SK-N-MC (cell line): ENCODE measurements at regions not wholly inside any gene's neighbourhood (a gene's known extent, or its start where the extent isn't known, plus 50 kb on each side); places are given as distances from the start of the nearest gene placed in this dataset.

Experiments
- DNase-seq: peaks from one replicate; pipeline ENCODE4 v3.0.0-alpha.2; 2011; ENCODE audit warnings: low read depth, low spot score
- H3K27ac ChIP-seq: fragments of 200-600 bp; sonication (generic); 2 replicates; pipeline ENCODE4 v1.5.1; 2016; ENCODE audit warnings: mixed run types
- H3K36me3 ChIP-seq: fragments of 200-600 bp; sonication (generic); 2 replicates; pipeline ENCODE4 v1.6.1; 2017; ENCODE audit warnings: antibody characterized with exemption, low read length, mixed read lengths; ENCODE audit not compliant: insufficient read depth
- H3K4me3 ChIP-seq: fragments of 200-600 bp; sonication (generic); 2 replicates; pipeline ENCODE4 v1.5.1; 2016
- H3K9ac ChIP-seq: fragments of 200-600 bp; sonication (generic); 2 replicates; pipeline ENCODE4 v1.8.0; 2017; ENCODE audit warnings: mixed run types, mixed read lengths; ENCODE audit not compliant: insufficient read length
- H3K9me3 ChIP-seq: fragments of 200-600 bp; sonication (generic); 2 replicates; pipeline ENCODE4 v1.6.1; 2017; ENCODE audit warnings: low read depth, mild to moderate bottlenecking, antibody characterized with exemption, low read length, moderate library complexity, mixed read lengths
- EZH2 ChIP-seq: fragments of 200-600 bp; sonication (generic); IDR thresholded peaks from one replicate; pipeline ENCODE4 v1.6.1; 2017; ENCODE audit warnings: antibody characterized with exemption
- FOXP2 ChIP-seq: optimal IDR thresholded peaks from 2 replicates; pipeline ENCODE3; 2011; ENCODE audit warnings: mild to moderate bottlenecking, moderate library complexity; ENCODE audit not compliant: insufficient read depth; ENCODE audit errors: extremely low read length, control extremely low read depth
- POLR2AphosphoS5 ChIP-seq: IDR thresholded peaks from 2 replicates; pipeline ENCODE4 v1.6.1; 2012; ENCODE audit warnings: mild to moderate bottlenecking, low read depth, low read length, borderline replicate concordance

DNA sequence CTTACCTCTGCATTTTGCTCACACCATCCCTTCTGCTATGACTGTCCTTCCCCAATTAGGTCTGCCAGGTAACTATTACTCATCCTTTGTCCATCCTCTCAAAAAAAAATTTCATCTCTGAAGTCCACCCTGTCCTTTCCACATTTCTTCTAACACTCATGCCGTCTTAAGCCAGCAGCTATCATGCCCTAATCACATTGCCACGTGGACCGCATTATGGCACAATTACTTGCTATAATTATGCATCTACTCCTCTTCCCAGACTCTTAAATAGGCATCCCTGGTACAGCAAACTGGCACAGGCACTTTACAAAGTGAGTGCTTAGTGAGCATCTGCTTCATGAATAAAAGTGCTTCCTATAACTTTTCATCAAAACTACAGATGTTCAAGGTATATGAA lies 295.4 kb upstream of the ESRRG start:
- H3K9ac ChIP-seq, result no peak overlapping the region
- TF ChIP-seq FOXP2, result no peak
- no peak for TF ChIP-seq POLR2AphosphoS5
- TF ChIP-seq EZH2, result no peak
- no peak for DNase-seq
- no peak overlapping the region for H3K4me3 ChIP-seq
- H3K9me3 ChIP-seq, result no peaks in the 10 kb centered on the region
- H3K27ac ChIP-seq, result no peak overlapping the region
- H3K36me3 ChIP-seq, result no peaks in the 10 kb centered on the region

DNA sequence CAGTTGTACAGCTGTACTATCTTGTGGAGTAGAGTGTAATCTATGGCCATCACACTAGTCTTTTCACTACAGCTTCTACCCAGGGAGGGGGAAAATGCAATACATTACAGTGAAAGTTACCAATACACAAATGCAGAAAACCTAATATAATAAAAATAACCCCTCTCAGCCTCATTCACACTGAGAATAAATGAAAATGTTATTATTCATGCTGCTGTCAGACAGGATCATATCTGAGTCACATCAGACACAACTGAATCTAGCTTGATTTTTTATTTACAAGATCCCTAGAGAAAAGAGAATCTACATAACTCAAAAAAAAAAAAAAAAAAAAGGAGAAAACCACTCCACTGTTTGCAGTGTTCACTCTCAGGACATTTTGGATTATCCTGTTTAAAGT lies 293.9 kb upstream of the ESRRG start:
- no peak overlapping the region for H3K27ac ChIP-seq
- no peak overlapping the region for H3K4me3 ChIP-seq

DNA sequence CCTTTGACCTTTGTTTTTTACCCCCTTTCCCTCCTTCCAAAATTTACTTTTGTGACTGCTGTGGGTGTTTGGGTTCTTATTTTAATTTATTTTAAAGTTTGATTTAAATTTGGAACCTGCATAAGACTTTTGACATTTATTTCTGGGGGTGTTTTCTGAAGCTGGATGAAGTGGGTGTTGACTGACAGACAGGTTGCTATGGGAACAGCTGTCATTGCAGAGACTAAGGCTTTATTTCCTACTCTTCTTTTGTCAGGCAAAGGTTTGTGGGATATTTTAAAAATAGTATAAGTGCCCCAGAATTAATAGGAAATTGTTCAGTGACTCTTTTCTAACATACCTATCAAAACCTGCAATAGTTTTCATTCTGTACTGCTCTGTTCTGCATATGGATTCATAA lies 290.8 kb upstream of the ESRRG start:
- DNase-seq, result no peak
- no peaks in the 10 kb centered on the region for H3K36me3 ChIP-seq
- TF ChIP-seq FOXP2, result no peak
- TF ChIP-seq POLR2AphosphoS5, result no peak
- TF ChIP-seq EZH2, result no peak

More for the DNA sequence above, 293.9 kb upstream of the ESRRG start:
- no peaks in the 10 kb centered on the region for H3K36me3 ChIP-seq
- TF ChIP-seq FOXP2, result no peak
- TF ChIP-seq POLR2AphosphoS5, result no peak
- TF ChIP-seq EZH2, result no peak
- no peak overlapping the region for H3K9ac ChIP-seq
- DNase-seq, result no peak
- no peaks in the 10 kb centered on the region for H3K9me3 ChIP-seq

DNA sequence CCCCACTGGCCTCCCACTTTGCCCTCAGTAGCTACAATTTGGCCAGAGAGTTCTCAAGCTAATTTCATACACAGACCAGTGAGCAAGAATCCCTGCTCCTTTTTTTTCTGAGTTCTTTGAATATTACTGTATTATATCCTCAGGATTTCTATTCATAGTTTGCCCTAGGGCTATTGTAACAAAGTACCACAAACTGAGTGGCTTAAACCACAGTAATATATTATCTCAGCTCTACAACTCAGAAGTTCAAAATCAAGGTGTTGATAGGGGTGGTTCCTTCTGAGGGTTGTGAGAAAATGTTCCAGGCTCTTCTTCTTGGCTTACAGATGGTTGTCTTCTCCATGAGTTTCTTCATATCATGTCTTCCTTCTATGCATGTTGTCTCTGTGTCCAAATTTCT lies 289.4 kb upstream of the ESRRG start:
- H3K27ac ChIP-seq, result no peak overlapping the region
- TF ChIP-seq EZH2 (no peak), POLR2AphosphoS5 (no peak), FOXP2 (no peak)
- H3K9me3 ChIP-seq, result no peaks in the 10 kb centered on the region
- DNase-seq, result no peak
- no peaks in the 10 kb centered on the region for H3K36me3 ChIP-seq
- H3K9ac ChIP-seq, result no peak overlapping the region
- H3K4me3 ChIP-seq, result no peak overlapping the region

More for the DNA sequence above, 290.8 kb upstream of the ESRRG start:
- Histone ChIP-seq H3K9ac (no peak overlapping the region), H3K4me3 (no peak overlapping the region), H3K27ac (no peak overlapping the region), H3K9me3 (no peaks in the 10 kb centered on the region)

DNA sequence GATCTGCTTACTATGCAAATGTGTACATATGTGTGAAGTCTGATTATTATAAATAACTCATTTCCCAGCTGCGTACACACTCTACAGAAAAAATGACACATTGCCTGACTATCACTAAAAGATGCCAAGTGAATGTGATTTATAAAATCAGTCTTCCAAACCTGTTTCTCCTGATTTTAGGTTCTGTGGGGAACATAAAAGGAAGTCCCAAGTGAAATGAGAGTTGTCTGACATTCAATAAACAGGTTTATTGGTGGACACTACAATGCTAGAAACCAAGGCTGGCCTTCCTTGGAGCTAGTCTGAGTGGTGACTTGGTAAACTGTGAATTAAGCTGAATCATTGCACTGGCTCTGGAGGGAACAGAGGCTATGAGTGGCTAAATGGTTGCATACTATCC lies 287.9 kb upstream of the ESRRG start:
- Histone ChIP-seq H3K27ac (no peak overlapping the region), H3K9ac (no peak overlapping the region), H3K9me3 (no peaks in the 10 kb centered on the region), H3K4me3 (no peak overlapping the region), H3K36me3 (no peaks in the 10 kb centered on the region)
- DNase-seq, result no peak
- TF ChIP-seq EZH2, result no peak
- TF ChIP-seq POLR2AphosphoS5, result no peak
- no peak for TF ChIP-seq FOXP2

DNA sequence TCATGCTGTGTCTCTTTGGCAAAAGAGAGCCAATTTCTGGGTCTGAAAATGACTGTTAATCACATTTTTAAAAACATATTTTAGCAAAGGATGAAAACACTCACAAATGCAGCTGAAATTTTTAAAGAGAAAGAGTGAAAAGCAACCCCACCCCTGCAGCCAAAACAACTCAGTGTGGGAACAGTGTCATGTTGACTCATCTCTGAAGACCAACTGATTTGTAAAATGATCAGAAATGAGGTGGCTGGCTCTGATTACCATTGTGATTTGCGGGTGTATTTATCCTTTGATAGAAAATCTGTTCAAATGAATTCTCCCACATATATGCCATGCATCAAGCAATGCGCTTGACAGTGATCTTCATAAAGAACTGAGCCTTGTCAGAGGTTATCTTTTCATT lies 287.0 kb upstream of the ESRRG start:
- H3K27ac ChIP-seq, result no peak overlapping the region
- no peaks in the 10 kb centered on the region for H3K9me3 ChIP-seq
- H3K36me3 ChIP-seq, result no peaks in the 10 kb centered on the region
- H3K4me3 ChIP-seq, result no peak overlapping the region
- TF ChIP-seq FOXP2 (no peak), EZH2 (no peak), POLR2AphosphoS5 (no peak)
- H3K9ac ChIP-seq, result no peak overlapping the region
- DNase-seq, result no peak

DNA sequence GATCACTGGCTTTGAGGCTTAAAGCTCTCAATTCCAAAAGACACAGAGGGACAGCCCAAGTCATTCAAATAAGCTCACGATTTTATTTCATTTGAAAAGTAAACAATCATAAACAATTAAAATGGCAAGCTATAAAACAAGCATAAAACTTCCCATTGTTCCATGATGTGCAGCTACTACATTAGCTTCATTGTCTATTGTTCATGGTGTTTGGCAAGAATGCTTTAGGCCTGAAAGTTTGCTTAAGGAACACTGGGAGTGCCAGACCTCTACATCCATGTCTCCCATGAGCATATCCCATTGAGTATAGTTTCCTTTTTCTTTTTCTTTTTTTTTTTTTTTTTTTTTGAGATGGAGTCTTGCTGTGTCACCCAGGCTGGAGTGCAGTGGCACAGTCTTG lies 286.1 kb upstream of the ESRRG start:
- DNase-seq, result no peak
- Histone ChIP-seq H3K36me3 (no peaks in the 10 kb centered on the region), H3K4me3 (no peak overlapping the region), H3K9ac (no peak overlapping the region), H3K9me3 (no peaks in the 10 kb centered on the region), H3K27ac (no peak overlapping the region)
- TF ChIP-seq POLR2AphosphoS5, result no peak
- no peak for TF ChIP-seq EZH2

DNA sequence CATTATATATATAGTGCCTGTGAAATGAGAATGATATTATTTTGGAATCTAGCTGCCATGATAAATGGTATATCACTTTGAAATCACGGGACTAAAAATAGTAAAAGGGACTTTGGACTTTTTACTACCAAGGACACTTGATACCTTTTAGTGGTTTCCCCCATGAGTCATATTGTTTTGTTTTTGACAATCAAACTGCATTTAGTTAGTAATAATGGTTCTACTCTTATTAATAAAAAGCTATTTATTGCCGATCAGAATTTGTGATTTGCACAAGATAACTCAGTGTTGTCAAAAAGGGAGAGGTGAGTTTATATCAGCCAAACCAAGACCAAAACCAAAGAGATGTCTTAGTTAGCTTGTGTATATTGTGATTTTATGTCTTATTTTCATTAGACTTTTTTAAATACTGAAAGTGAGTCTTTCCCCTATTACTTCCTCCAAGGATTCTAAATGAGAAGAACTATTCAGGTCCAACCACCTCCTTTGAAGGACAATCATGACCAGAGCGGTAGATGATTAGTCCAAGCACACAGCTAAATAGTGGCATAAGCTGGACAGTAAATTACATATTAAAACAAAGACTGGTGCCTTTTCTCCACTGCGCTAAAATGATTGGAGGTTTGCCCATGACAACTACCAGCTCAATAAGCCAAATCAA lies 281.7 kb upstream of the ESRRG start:
- DNase-seq, result no peak
- no peaks in the 10 kb centered on the region for H3K9me3 ChIP-seq
- no peak overlapping the region for H3K9ac ChIP-seq
- no peaks in the 10 kb centered on the region for H3K36me3 ChIP-seq
- no peak for TF ChIP-seq FOXP2
- TF ChIP-seq POLR2AphosphoS5, result no peak
- no peak for TF ChIP-seq EZH2
- H3K27ac ChIP-seq, result no peak overlapping the region
- H3K4me3 ChIP-seq, result no peak overlapping the region

DNA sequence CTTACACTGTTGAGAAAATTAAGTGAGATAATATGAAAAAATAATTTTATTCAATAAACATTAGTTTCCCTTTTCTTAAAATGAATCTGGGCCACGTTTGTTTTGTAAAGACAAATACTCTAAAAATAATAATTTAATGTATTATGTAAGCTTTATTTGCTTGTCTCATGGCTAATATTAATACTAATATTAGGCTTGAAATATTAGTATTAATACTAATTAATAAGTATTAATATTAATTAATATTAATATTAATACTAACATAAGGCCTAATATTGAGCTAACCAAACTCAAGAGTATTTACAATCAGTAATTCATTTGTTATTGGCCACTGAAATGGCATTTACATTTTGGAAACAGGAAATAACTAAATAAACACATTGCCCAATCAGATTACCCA lies 280.1 kb upstream of the ESRRG start:
- TF ChIP-seq FOXP2 (no peak), POLR2AphosphoS5 (no peak)
- H3K9ac ChIP-seq, result no peak overlapping the region
- no peak for DNase-seq
- no peak overlapping the region for H3K27ac ChIP-seq
- H3K4me3 ChIP-seq, result no peak overlapping the region
- no peaks in the 10 kb centered on the region for H3K36me3 ChIP-seq
- no peaks in the 10 kb centered on the region for H3K9me3 ChIP-seq
